Stimulated activated CD4-positive, alpha-beta T cell treated with anti-CD3 and anti-CD28 coated beads, Interleukin-1b, Interleukin-23, amount 100 ng/mL, for 24 hours (primary cell): ENCODE measurements at regions not wholly inside any gene's neighbourhood (a gene's known extent, or its start where the extent isn't known, plus 50 kb on each side); places are given as distances from the start of the nearest gene placed in this dataset.

Source experiments
- DNase-seq, 4 experiments: peaks; one replicate each; pipeline ENCODE4 v3.0.0-alpha.2; 2020; ENCODE audit warnings: low read depth in 4 of 4, low spot score in 1 of 4

GRCh38 chr2:168338803-168339437 lies 91.5 kb upstream of the STK39 start:
- DNase-seq, result no peak

DNA sequence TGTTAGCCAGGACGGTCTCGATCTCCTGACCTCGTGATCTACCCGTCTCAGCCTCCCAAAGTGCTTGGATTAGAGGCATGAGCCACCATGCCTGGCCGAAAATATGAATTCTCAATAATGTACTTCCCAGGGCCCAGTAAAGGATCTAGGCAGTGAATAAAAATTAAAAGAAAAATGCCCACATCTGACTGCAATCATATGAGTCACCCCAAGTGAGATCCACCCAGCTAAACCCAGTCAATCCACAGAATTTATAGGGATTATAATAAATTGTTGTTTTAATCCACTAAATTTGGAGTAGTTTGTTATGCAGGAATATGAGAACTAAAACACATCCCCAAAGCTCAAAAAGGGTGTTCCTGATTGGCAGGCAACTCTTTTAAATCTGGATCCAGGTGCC lies 93.5 kb upstream of the STK39 start:
- no peak for DNase-seq

- no peak for DNase-seq
These were observed 96.2 kb upstream of the STK39 start for GRCh38 chr2:168343586-168343985.

DNA sequence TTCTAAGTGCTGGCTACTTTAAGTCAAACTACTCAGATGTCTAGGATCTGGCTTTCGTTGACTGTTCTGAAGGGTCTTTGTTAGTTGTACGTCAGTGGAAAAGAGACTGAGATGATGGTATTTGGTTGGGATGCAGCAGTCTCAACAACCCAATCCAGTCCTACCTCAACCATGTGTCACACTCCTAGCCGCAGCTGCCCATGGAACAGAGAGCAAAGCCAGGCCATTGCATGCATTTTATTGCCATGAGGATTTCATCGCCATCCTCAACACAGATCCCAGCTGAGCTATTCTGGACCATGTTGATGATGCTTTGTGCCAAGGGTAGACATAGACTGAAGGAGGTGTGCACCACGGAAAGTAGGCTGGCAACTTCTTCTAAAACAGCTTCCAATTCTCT lies 97.3 kb upstream of the STK39 start:
- no peak for DNase-seq

- no peak for DNase-seq
These were observed 98.2 kb upstream of the STK39 start for GRCh38 chr2:168345601-168346000.

DNA sequence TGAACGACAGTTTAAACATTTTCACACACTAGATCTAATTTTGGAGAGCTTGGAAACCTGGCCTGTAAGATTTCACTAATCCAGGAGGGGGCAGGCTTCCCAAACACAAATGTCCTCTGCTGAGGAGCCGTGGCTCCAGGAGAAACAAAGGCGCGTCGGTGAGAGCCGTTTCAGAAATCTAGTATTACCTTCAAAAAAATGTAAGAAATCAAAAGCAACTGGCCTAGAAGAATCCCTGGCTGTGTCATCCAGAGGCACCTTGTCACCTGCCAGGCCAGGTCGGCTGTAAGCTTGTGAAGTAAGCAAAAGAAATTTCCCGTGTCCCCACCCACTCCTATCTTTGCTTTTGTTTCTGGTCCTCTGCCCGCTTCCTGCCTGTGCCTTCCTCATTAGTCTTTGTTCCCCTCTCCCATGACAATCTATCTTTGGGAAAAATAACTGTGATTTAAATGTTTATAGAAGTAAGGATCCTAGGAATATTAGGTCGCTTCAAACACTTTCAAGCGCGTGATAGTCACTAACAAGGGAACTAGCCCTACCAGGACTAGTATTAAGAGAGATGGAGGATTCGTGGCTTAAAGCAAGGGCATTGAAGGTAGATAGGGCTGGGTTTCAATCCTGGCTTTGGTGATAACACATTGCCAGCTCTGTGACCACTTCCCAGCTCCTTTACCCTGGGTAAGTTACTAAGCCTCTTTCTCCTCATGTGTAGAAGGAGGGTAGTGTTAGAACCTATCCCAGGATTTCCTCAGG lies 99.5 kb upstream of the STK39 start:
- peak; percentile 28 to 55 (median 46) for DNase-seq

DNA sequence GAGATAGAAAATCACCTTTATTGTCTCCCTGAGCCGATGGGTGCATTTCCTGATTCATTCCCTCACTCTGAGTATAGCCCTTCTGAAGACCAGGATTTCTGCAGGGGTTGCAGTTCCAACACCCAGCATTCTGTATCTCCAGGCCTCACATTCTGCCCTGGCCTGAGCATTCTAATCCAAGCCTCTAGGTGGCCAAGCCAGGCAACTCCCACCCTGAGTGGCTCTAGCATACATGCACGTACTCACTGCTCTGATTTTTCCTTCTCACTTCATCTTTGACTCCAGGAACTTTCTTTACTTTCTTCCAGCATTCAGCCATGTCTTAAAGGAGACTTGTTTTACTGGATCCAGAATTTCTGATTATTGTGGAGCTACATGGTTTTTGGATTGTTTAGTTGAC lies 100.7 kb upstream of the STK39 start:
- DNase-seq, result no peak

DNA sequence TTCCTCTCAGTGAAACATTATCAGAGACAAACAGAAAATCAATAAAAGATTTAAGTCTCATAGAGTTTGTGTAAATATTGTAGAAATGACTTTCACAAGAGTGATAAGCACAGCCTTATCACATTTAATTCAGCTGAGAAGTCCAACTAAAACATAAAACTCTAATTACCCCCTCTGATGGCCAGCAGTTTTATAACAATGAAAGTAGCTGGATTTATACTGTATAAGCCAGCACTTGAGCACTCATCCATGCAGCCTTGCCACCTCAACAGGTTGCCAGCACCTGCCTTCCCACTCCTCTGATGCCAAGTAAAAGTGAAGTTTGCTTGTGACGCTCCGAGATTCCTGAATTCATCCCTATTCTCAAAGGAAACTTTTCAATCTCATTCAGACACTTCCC lies 103.0 kb upstream of the STK39 start:
- DNase-seq, result no peak

- no peak for DNase-seq
These were observed 102.8 kb upstream of the CERS6 start for GRCh38 chr2:168353251-168353650.

DNA sequence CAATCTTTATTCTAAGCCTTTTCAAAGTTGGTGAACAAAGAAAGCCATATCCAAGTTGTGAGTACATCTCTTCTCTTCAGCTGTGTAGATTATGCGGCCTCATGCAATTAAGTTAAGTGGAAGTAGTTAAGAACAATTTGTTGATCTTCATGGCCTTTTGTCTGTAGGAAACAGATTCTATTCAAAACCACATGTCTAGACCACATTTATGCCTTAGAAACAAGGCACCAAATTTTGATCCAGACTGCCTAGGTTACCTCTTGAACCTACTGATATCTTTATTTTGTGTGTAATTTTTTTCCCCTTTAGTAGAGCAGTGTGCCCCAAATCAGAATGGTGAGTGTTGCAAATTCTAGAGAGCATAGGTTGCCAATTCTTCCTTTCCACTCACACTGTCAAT lies 101.6 kb upstream of the CERS6 start:
- DNase-seq, result no peak

GRCh38 chr2:168355121-168355520 lies 101.0 kb upstream of the CERS6 start:
- DNase-seq, result no peak

DNA sequence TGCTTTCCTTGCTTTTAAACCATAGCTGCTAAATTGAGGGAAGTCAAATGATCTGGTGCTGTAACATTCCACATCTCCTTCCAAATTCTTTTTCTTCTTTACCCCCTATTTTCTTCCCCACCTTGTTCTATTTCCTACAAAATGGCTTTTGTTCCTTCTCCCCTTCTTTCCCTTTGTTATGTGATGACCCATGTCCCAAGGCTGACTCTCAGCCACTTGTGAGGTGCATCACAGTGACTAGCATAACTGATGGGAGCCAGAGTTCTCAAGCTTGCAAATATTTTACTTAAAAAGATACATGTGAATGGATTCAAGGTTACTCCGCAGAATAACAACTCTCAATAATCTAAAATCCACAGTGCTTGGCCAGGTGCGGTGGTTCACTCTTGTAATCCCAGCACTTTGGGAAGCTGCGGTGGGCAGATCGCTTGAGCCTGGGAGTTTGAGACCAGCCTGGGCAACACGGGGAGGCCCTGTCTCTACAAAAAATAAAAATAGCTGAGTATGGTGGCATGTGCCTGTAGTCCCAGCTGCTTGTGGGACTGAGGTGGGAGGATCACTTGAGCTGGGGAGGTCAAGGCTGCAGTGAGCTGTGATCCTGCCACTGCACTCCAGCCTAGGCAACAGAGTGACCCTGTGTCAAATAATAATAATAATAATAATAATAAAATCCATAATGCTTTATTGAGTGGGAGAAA lies 100.1 kb upstream of the CERS6 start:
- no peak for DNase-seq

DNA sequence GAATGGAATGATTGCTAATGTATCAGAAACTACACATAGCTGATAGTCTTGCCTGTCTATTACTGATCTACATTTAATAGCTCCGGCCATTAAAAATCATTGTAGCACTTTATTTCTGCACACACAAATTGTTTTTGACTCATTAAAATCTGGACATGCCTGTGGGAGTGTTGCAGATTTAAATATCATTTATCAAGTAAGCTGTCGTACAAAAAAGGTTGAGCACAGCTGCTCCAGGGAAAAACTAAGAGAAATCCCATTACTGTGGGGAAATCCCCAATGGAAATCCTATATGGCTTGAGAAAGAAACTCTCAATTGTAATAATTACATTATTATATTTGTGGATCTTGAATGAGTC lies 99.6 kb upstream of the CERS6 start:
- no peak for DNase-seq

GRCh38 chr2:168357797-168358472 lies 98.1 kb upstream of the CERS6 start:
- DNase-seq, result no peak

DNA sequence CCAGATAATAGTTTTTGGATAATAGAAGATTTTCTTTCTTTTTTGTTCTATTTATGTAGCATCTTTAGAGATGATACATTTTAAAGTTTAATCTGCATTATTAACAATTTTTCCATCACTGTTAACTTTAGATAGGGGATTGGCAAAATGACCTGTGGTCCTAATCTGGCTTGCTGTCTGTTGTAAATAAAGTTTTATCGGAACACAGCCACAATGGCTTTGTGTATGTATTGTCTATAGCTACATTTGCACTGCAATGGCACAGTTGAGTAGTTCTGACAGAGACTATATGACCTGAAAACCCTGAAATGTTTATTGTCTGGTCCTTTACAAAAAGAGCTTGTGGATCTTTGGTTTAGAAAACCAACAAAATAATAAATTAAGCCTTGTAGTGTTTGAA lies 97.0 kb upstream of the CERS6 start:
- no peak for DNase-seq

GRCh38 chr2:168363347-168364092 lies 92.6 kb upstream of the CERS6 start:
- DNase-seq, result no peak

- DNase-seq, result no peak
These were observed 90.9 kb upstream of the CERS6 start for GRCh38 chr2:168365094-168365621.

- DNase-seq, result no peak
These were observed 87.0 kb upstream of the CERS6 start for GRCh38 chr2:168369031-168369430.

GRCh38 chr2:168371273-168372019 lies 84.6 kb upstream of the CERS6 start:
- no peak for DNase-seq

DNA sequence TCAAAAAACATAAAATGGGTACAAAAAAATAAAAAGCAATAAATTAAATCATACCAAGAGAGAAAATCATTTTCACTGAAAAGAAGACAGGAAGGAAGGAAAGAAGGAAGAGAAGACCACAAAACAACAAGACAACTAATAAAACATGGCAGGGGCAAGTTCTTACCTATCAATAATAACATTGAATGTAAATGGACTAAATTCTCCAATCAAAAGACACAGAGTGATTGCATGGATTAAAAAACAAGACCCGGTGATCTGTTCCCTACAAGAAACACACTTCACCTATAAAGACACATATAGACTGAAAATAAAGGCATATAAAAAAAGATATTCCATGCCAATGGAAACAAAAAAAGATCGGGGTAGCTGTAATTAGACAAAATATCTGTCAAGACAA lies 82.6 kb upstream of the CERS6 start:
- DNase-seq, result no peak
